ENCODE measurements at regions not wholly inside any gene's neighbourhood (a gene's known extent, or its start where the extent isn't known, plus 50 kb on each side); places are given as distances from the start of the nearest gene placed in this dataset.

- Histone ChIP-seq H3K9ac (ENCODE audit: insufficient read length, low read depth) (no peak overlapping the region), H3K27me3 (ENCODE audit: insufficient read depth, insufficient read length) (no peaks in the 10 kb centered on the region), H3K4me3 (ENCODE audit: insufficient read length, low read depth) (no peak overlapping the region), H3K36me3 (ENCODE audit: insufficient read depth, insufficient read length, low read length) (no peaks in the 10 kb centered on the region), H3K9me3 (ENCODE audit: insufficient read depth, low read length) (no peaks in the 10 kb centered on the region), H3K4me1 (ENCODE audit: insufficient read depth, insufficient read length) (no peaks in the 10 kb centered on the region)
- no peak for TF ChIP-seq ZNF274 (IDR thresholded peaks at IDR 0.05; ENCODE audit: low read depth, low read length)
- no peak for TF ChIP-seq SUZ12 (IDR thresholded peaks at IDR 0.05; ENCODE audit: extremely low read depth, insufficient read depth, insufficient read length)
- no peak for TF ChIP-seq YY1 (IDR thresholded peaks at IDR 0.05; ENCODE audit: insufficient read depth, insufficient read length)
- no peak for DNase-seq (ENCODE audit: low read depth, low spot score)
These were observed 265.7 kb upstream of the PCDH7 start for GRCh38 chr4:30454504-30454903.

GRCh38 chr4:30456716-30457115 lies 263.5 kb upstream of the PCDH7 start:
- H3K9me3 ChIP-seq (ENCODE audit: insufficient read depth, low read length): no peaks in the 10 kb centered on the region
- H3K4me1 ChIP-seq (ENCODE audit: insufficient read depth, insufficient read length): no peaks in the 10 kb centered on the region
- no peak overlapping the region for H3K4me3 ChIP-seq (ENCODE audit: insufficient read length, low read depth)
- no peak overlapping the region for H3K9ac ChIP-seq (ENCODE audit: insufficient read length, low read depth)
- H3K27me3 ChIP-seq (ENCODE audit: insufficient read depth, insufficient read length): no peaks in the 10 kb centered on the region
- no peaks in the 10 kb centered on the region for H3K36me3 ChIP-seq (ENCODE audit: insufficient read depth, insufficient read length, low read length)
- no peak for TF ChIP-seq SUZ12 (IDR thresholded peaks at IDR 0.05; ENCODE audit: extremely low read depth, insufficient read depth, insufficient read length)
- no peak for TF ChIP-seq ZNF274 (IDR thresholded peaks at IDR 0.05; ENCODE audit: low read depth, low read length)
- TF ChIP-seq YY1 (IDR thresholded peaks at IDR 0.05; ENCODE audit: insufficient read depth, insufficient read length): no peak
- no peak for DNase-seq (ENCODE audit: low read depth, low spot score)

DNA sequence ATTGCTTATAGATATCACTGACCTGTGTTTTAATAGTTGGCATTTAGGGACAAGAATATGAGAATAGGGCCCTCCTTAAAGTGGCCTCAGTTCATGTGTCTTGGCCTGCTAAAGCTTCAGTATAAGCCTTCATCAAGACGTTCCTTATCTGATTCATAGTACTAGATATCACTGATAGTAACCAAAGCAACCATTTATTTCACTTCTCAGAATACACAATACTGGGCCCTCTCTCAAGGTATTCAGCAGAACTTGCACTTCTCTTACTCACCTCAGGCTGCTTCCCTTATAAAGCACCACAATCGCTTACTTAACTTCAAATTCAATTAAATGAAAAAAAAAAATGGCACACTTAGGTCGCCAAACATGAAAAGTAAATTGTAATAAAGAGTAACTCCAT lies 259.4 kb upstream of the PCDH7 start:
- Histone ChIP-seq H3K36me3 (ENCODE audit: insufficient read depth, insufficient read length, low read length) (no peaks in the 10 kb centered on the region), H3K27me3 (ENCODE audit: insufficient read depth, insufficient read length) (no peaks in the 10 kb centered on the region), H3K4me1 (ENCODE audit: insufficient read depth, insufficient read length) (no peaks in the 10 kb centered on the region), H3K9ac (ENCODE audit: insufficient read length, low read depth) (no peak overlapping the region), H3K9me3 (ENCODE audit: insufficient read depth, low read length) (no peaks in the 10 kb centered on the region), H3K4me3 (ENCODE audit: insufficient read length, low read depth) (no peak overlapping the region)
- TF ChIP-seq ZNF274 (IDR thresholded peaks at IDR 0.05; ENCODE audit: low read depth, low read length) (no peak), SUZ12 (IDR thresholded peaks at IDR 0.05; ENCODE audit: extremely low read depth, insufficient read depth, insufficient read length) (no peak), YY1 (IDR thresholded peaks at IDR 0.05; ENCODE audit: insufficient read depth, insufficient read length) (no peak)
- DNase-seq (ENCODE audit: low read depth, low spot score): no peak

DNA sequence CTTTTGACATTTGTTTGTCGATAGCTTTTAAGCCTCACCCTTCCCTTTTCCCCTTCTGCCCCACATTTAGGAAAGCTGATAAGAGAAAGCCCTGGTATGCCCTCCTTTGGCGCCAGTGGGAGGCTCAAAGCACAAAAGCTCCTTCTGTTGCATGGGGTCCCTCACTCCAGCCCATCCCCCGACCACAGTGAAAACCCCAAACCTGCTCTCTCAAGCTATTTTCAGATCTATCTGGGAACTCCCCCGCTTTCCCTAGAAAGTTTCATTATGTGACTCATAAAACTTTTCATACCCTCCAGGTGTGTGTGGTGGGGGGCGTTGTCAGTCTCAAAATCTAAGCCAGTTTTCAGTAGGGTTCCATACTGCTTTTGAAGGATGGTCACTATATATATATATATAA lies 259.0 kb upstream of the PCDH7 start:
- Histone ChIP-seq H3K4me1 (ENCODE audit: insufficient read depth, insufficient read length) (no peaks in the 10 kb centered on the region), H3K4me3 (ENCODE audit: insufficient read length, low read depth) (no peak overlapping the region), H3K9ac (ENCODE audit: insufficient read length, low read depth) (no peak overlapping the region), H3K9me3 (ENCODE audit: insufficient read depth, low read length) (no peaks in the 10 kb centered on the region), H3K36me3 (ENCODE audit: insufficient read depth, insufficient read length, low read length) (no peaks in the 10 kb centered on the region), H3K27me3 (ENCODE audit: insufficient read depth, insufficient read length) (no peaks in the 10 kb centered on the region)
- TF ChIP-seq SUZ12 (IDR thresholded peaks at IDR 0.05; ENCODE audit: extremely low read depth, insufficient read depth, insufficient read length): no peak
- TF ChIP-seq YY1 (IDR thresholded peaks at IDR 0.05; ENCODE audit: insufficient read depth, insufficient read length): no peak
- no peak for TF ChIP-seq ZNF274 (IDR thresholded peaks at IDR 0.05; ENCODE audit: low read depth, low read length)
- no peak for DNase-seq (ENCODE audit: low read depth, low spot score)

DNA sequence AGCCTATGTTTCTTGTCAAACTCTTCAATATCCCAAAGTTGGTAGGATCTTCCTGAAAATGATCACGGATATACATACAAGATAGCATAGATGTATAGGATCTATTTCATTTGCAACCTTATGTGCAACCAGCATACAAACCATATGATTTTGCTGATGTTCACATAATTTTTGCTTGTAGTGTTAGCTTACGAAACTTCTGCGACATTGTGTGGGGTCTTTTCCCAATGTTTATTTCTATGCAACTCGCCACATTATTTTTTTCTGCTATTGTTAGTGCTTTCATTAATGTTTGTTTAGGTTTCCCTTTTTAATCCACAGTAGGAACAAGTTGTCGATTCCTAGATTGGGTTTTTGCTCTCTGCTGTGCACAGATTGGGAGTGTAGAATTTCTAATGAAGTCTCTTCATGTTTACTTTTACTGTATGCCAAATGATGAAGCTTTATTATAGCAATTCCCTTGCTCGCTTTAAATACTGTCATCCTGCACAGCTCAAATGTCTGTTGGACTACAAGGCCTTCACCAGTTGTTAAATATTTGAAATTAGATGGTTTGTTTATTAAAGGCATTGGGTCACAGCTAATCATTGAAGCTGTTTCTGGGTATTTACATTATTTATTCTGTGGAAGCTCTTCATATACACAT lies 257.6 kb upstream of the PCDH7 start:
- Histone ChIP-seq H3K4me3 (ENCODE audit: insufficient read length, low read depth) (no peak overlapping the region), H3K27me3 (ENCODE audit: insufficient read depth, insufficient read length) (no peaks in the 10 kb centered on the region), H3K4me1 (ENCODE audit: insufficient read depth, insufficient read length) (no peaks in the 10 kb centered on the region), H3K9ac (ENCODE audit: insufficient read length, low read depth) (no peak overlapping the region), H3K9me3 (ENCODE audit: insufficient read depth, low read length) (no peaks in the 10 kb centered on the region), H3K36me3 (ENCODE audit: insufficient read depth, insufficient read length, low read length) (no peaks in the 10 kb centered on the region)
- DNase-seq (ENCODE audit: low read depth, low spot score): no peak
- TF ChIP-seq YY1 (IDR thresholded peaks at IDR 0.05; ENCODE audit: insufficient read depth, insufficient read length) (no peak), SUZ12 (IDR thresholded peaks at IDR 0.05; ENCODE audit: extremely low read depth, insufficient read depth, insufficient read length) (no peak), ZNF274 (IDR thresholded peaks at IDR 0.05; ENCODE audit: low read depth, low read length) (no peak)

- Histone ChIP-seq H3K9me3 (ENCODE audit: insufficient read depth, low read length) (no peaks in the 10 kb centered on the region), H3K36me3 (ENCODE audit: insufficient read depth, insufficient read length, low read length) (no peaks in the 10 kb centered on the region), H3K4me1 (ENCODE audit: insufficient read depth, insufficient read length) (no peaks in the 10 kb centered on the region), H3K9ac (ENCODE audit: insufficient read length, low read depth) (no peak overlapping the region), H3K27me3 (ENCODE audit: insufficient read depth, insufficient read length) (no peaks in the 10 kb centered on the region), H3K4me3 (ENCODE audit: insufficient read length, low read depth) (no peak overlapping the region)
- TF ChIP-seq YY1 (IDR thresholded peaks at IDR 0.05; ENCODE audit: insufficient read depth, insufficient read length): no peak
- no peak for TF ChIP-seq ZNF274 (IDR thresholded peaks at IDR 0.05; ENCODE audit: low read depth, low read length)
- no peak for TF ChIP-seq SUZ12 (IDR thresholded peaks at IDR 0.05; ENCODE audit: extremely low read depth, insufficient read depth, insufficient read length)
- DNase-seq (ENCODE audit: low read depth, low spot score): no peak
These were observed 248.3 kb upstream of the PCDH7 start for GRCh38 chr4:30471861-30472260.

DNA sequence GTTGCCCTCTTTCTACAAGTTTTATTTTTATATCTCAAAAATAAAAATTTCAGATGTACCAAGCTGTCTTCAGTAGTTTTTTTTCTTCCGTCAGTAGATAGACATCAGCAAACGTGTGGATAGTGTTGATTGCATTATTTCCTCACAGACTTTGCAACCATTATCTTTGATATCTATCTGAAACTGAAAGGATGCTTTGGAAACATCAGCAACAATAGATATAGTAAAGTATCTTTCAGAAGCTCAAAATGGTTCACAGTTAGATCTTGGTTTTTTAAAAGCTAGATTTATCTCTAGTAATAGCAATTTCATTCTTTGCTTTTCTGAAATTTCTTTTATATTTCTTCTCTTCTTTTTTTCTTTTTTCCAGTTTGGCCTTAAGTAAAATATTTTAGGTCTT lies 246.9 kb upstream of the PCDH7 start:
- H3K4me3 ChIP-seq (ENCODE audit: insufficient read length, low read depth): no peak overlapping the region
- H3K9me3 ChIP-seq (ENCODE audit: insufficient read depth, low read length): no peaks in the 10 kb centered on the region

More for the DNA sequence above, 246.9 kb upstream of the PCDH7 start:
- Histone ChIP-seq H3K4me1 (ENCODE audit: insufficient read depth, insufficient read length) (no peaks in the 10 kb centered on the region), H3K36me3 (ENCODE audit: insufficient read depth, insufficient read length, low read length) (no peaks in the 10 kb centered on the region), H3K9ac (ENCODE audit: insufficient read length, low read depth) (no peak overlapping the region), H3K27me3 (ENCODE audit: insufficient read depth, insufficient read length) (no peaks in the 10 kb centered on the region)
- no peak for DNase-seq (ENCODE audit: low read depth, low spot score)
- TF ChIP-seq YY1 (IDR thresholded peaks at IDR 0.05; ENCODE audit: insufficient read depth, insufficient read length) (no peak), SUZ12 (IDR thresholded peaks at IDR 0.05; ENCODE audit: extremely low read depth, insufficient read depth, insufficient read length) (no peak), ZNF274 (IDR thresholded peaks at IDR 0.05; ENCODE audit: low read depth, low read length) (no peak)
